A549 (cell line): ENCODE measurements at regions not wholly inside any gene's neighbourhood (a gene's known extent, or its start where the extent isn't known, plus 50 kb on each side); places are given as distances from the start of the nearest gene placed in this dataset.
A peak's percentile ranks its signal among the peaks of the same experiment; 100 is the strongest.

Experiments
- ATAC-seq, 2 experiments: fragments of 200-7000 bp in 1 of 2; fragments of >200 bp in 1 of 2; cut with Nextera tagmentation in 1 of 2; cut with Tn5 transposase in 1 of 2; 3 replicates each; pipeline versions ENCODE4 v1.8.0 to v1.9.1; 2018 to 2020; ENCODE audit warnings: mild to moderate bottlenecking in 1 of 2, moderate library complexity in 1 of 2
- CTCF ChIA-PET: fragments of 300-600 bp; sonication (Branson Sonifier 250); formaldehyde crosslinking; extraction: SDS; loops from one replicate; lab custom pipeline; 2021; ENCODE audit warnings: antibody characterized with exemption, inconsistent platforms; lab: Yijun Ruan, JAX
- POLR2A ChIA-PET: fragments of 350-600 bp; formaldehyde crosslinking; extraction: SDS; loops from one replicate; lab custom pipeline; 2021; ENCODE audit warnings: antibody characterized with exemption, inconsistent platforms; lab: Yijun Ruan, JAX
- DNase-seq, 2 experiments: peaks; one replicate each; pipeline versions ENCODE4 v3.0.0 to v3.0.0-alpha.2; 2011 to 2016; ENCODE audit warnings: low read depth in 1 of 2, low spot score in 1 of 2
- FAIRE-seq: peaks from 2 replicates; lab custom pipeline; 2011; peaks lifted over from hg19 to GRCh38; lab: Jason Lieb, UNC
- H3K27ac ChIP-seq, 2 experiments: fragments of >200 bp; sonication (Bioruptor Twin); formaldehyde crosslinking; 3 replicates each; pipeline ENCODE4 v1.5.1; 2016 to 2017
- H3K4me1 ChIP-seq: fragments of >200 bp; sonication (Bioruptor Twin); formaldehyde crosslinking; 3 replicates; pipeline ENCODE4 v1.6.1; 2016
- H3K4me2 ChIP-seq: fragments of >200 bp; sonication (Bioruptor Twin); formaldehyde crosslinking; 3 replicates; pipeline ENCODE4 v1.6.1; 2016
- H3K4me3 ChIP-seq: fragments of >200 bp; sonication (Bioruptor Twin); formaldehyde crosslinking; 3 replicates; pipeline ENCODE4 v1.5.1; 2016
- H3K9me3 ChIP-seq: fragments of >200 bp; sonication (Bioruptor Twin); formaldehyde crosslinking; 3 replicates; pipeline ENCODE4 v1.6.1; 2016
- CBX2 ChIP-seq: fragments of 200-600 bp; sonication (generic); IDR thresholded peaks from 2 replicates; pipeline ENCODE4 v1.6.1; 2016; ENCODE audit warnings: low read depth, mild to moderate bottlenecking, borderline replicate concordance
- CHD2 ChIP-seq: fragments of 150-350 bp; IDR thresholded peaks from 2 replicates; pipeline ENCODE4 v1.6.1; 2014; ENCODE audit warnings: low read length; ENCODE audit not compliant: partially characterized antibody
- EHF ChIP-seq: fragments of 250-450 bp; sonication (Bioruptor Pico); IDR thresholded peaks from 2 replicates; pipeline ENCODE4 v1.5.0; 2020; ENCODE audit warnings: mild to moderate bottlenecking
- EP300 ChIP-seq, 2 experiments: fragments of >200 bp; sonication (Bioruptor Twin); formaldehyde crosslinking; IDR thresholded peaks; 2 replicates in 1 of 2; 3 replicates in 1 of 2; pipeline ENCODE4 v1.6.1; 2016 to 2017
- ESRRA ChIP-seq: fragments of 150-350 bp; IDR thresholded peaks from 2 replicates; pipeline ENCODE4 v1.6.1; 2014; ENCODE audit warnings: mild to moderate bottlenecking, low read length, borderline replicate concordance
- FOSL2 ChIP-seq, 2 experiments: fragments of 450-650 bp in 1 of 2; fragments of >200 bp in 1 of 2; sonication (Bioruptor Twin) in 1 of 2; formaldehyde crosslinking; IDR thresholded peaks; 2 replicates each; pipeline versions ENCODE4 v1.5.0 to v1.6.1; 2016 to 2020; ENCODE audit warnings: mild to moderate bottlenecking in 1 of 2, moderate library complexity in 1 of 2
- HDAC2 ChIP-seq: fragments of 200-600 bp; sonication (generic); IDR thresholded peaks from 2 replicates; pipeline ENCODE4 v1.6.1; 2016
- KDM1A ChIP-seq: fragments of 200-600 bp; sonication (generic); IDR thresholded peaks from 2 replicates; pipeline ENCODE4 v1.6.1; 2016; ENCODE audit warnings: low read depth, mild to moderate bottlenecking
- MAFK ChIP-seq: fragments of 450-650 bp; IDR thresholded peaks from 2 replicates; pipeline ENCODE4 v1.6.1; 2014; ENCODE audit not compliant: partially characterized antibody
- MAZ ChIP-seq: fragments of 150-350 bp; IDR thresholded peaks from 2 replicates; pipeline ENCODE4 v1.6.1; 2014; ENCODE audit warnings: antibody characterized with exemption, low read depth, low read length, borderline replicate concordance
- NFE2L2 ChIP-seq: fragments of 150-350 bp; conservative IDR thresholded peaks from 2 replicates; pipeline ENCODE4 v1.6.1; 2014; ENCODE audit warnings: low read length
- POLR2A ChIP-seq: IDR thresholded peaks from 2 replicates; pipeline ENCODE4 v1.6.1; 2012; ENCODE audit warnings: mild to moderate bottlenecking, low read length
- RAD21 ChIP-seq, 2 experiments: fragments of >200 bp in 1 of 2; sonication (Bioruptor Twin) in 1 of 2; formaldehyde crosslinking in 1 of 2; IDR thresholded peaks in 1 of 2; conservative IDR thresholded peaks in 1 of 2; 2 replicates in 1 of 2; 3 replicates in 1 of 2; pipeline ENCODE4 v1.6.1; 2012 to 2018; ENCODE audit warnings: inconsistent platforms in 1 of 2
- RARB ChIP-seq: fragments of 250-450 bp; sonication (Bioruptor Pico); IDR thresholded peaks from 2 replicates; pipeline ENCODE4 v1.8.0; 2021; ENCODE audit warnings: mild to moderate bottlenecking, moderate library complexity
- RCOR1 ChIP-seq: fragments of 150-350 bp; IDR thresholded peaks from 2 replicates; pipeline ENCODE4 v1.6.1; 2014; ENCODE audit warnings: antibody characterized with exemption, low read length, low read depth
- REST ChIP-seq: fragments of 200-600 bp; sonication (generic); IDR thresholded peaks from 2 replicates; pipeline ENCODE4 v1.6.1; 2016; ENCODE audit warnings: antibody characterized with exemption, mild to moderate bottlenecking, moderate library complexity
- SMC3 ChIP-seq: fragments of >200 bp; sonication (Bioruptor Twin); formaldehyde crosslinking; IDR thresholded peaks from 3 replicates; pipeline ENCODE4 v1.6.1; 2018; ENCODE audit warnings: inconsistent platforms
- TFCP2L1 ChIP-seq: fragments of 250-450 bp; sonication (Bioruptor Pico); IDR thresholded peaks from 2 replicates; pipeline ENCODE4 v1.5.0; 2021; ENCODE audit warnings: mild to moderate bottlenecking
- ZNF302 ChIP-seq: fragments of 250-450 bp; sonication (Bioruptor Pico); IDR thresholded peaks from 2 replicates; pipeline ENCODE4 v1.9.0; 2021; ENCODE audit warnings: inconsistent platforms, mild to moderate bottlenecking, moderate library complexity
- WGBS: methylation state at CpG from one replicate; pipeline ENCODE4 v1.1.6; 2017; ENCODE audit errors: missing lambda C conversion rate; 5-methylcytosine and 5-hydroxymethylcytosine counted together
- TF ChIP-seq, protein P1 (sequence below): IDR thresholded peaks from 2 replicates; pipeline ENCODE4 v1.6.1; 2012
- TF ChIP-seq, protein P2 (sequence below): fragments of >200 bp; sonication (Bioruptor Twin); formaldehyde crosslinking; IDR thresholded peaks from 3 replicates; pipeline ENCODE4 v1.5.1; 2016

GRCh38 chrX:36908801-36909675 lies 99.1 kb upstream of the FAM47C start:
- ChIA-PET POLR2A (no interaction called here), CTCF (interaction anchor here (1.0 kb wide), 1 partner anchor 8 kb away, joined by 3 read pairs; no protein-coding TSS in a partner anchor)
- WGBS, result 7% methylated on average over 6 of the region's 6 CpGs
- Histone ChIP-seq H3K4me1 (no peaks in the 10 kb centered on the region), H3K27ac (no peak overlapping the region), H3K9me3 (no peaks in the 10 kb centered on the region), H3K4me2 (no peak overlapping the region), H3K4me3 (no peak overlapping the region)
- FAIRE-seq (peak; percentile 23), ATAC-seq (peak; percentile 34 to 73; a peak in 3 of 6 replicates), DNase-seq (peak; percentile 7 to 41)
- no peak for TF ChIP-seq NFE2L2
- no peak for TF ChIP-seq KDM1A
- no peak for TF ChIP-seq EP300 (IDR thresholded peaks at IDR 0.05)
- no peak for TF ChIP-seq FOSL2 (IDR thresholded peaks at IDR 0.05)
- TF ChIP-seq FOSL2 (CRISPR knock-in tag; IDR thresholded peaks at IDR 0.05), result no peak
- peak; percentile 41 to 49; a peak in 4 of 5 replicates for TF ChIP-seq RAD21 (conservative IDR thresholded peaks at IDR 0.05 in 1 of 2, IDR thresholded peaks at IDR 0.05 in 1 of 2)
- TF ChIP-seq RARB (CRISPR knock-in tag), result no peak
- no peak for TF ChIP-seq HDAC2
- no peak for TF ChIP-seq MAZ
- TF ChIP-seq RCOR1, result no peak
- TF ChIP-seq, protein P1, sequence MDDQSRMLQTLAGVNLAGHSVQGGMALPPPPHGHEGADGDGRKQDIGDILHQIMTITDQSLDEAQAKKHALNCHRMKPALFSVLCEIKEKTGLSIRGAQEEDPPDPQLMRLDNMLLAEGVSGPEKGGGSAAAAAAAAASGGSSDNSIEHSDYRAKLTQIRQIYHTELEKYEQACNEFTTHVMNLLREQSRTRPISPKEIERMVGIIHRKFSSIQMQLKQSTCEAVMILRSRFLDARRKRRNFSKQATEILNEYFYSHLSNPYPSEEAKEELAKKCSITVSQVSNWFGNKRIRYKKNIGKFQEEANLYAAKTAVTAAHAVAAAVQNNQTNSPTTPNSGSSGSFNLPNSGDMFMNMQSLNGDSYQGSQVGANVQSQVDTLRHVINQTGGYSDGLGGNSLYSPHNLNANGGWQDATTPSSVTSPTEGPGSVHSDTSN, result no peak
- TF ChIP-seq ESRRA, result no peak
- TF ChIP-seq CBX2, result no peak
- TF ChIP-seq ZNF302, result no peak
- no peak for TF ChIP-seq REST
- TF ChIP-seq SMC3, result peak; percentile 51
- TF ChIP-seq POLR2A, result no peak
- TF ChIP-seq MAFK, result no peak
- no peak for TF ChIP-seq TFCP2L1 (CRISPR knock-in tag)
- TF ChIP-seq, protein P2, sequence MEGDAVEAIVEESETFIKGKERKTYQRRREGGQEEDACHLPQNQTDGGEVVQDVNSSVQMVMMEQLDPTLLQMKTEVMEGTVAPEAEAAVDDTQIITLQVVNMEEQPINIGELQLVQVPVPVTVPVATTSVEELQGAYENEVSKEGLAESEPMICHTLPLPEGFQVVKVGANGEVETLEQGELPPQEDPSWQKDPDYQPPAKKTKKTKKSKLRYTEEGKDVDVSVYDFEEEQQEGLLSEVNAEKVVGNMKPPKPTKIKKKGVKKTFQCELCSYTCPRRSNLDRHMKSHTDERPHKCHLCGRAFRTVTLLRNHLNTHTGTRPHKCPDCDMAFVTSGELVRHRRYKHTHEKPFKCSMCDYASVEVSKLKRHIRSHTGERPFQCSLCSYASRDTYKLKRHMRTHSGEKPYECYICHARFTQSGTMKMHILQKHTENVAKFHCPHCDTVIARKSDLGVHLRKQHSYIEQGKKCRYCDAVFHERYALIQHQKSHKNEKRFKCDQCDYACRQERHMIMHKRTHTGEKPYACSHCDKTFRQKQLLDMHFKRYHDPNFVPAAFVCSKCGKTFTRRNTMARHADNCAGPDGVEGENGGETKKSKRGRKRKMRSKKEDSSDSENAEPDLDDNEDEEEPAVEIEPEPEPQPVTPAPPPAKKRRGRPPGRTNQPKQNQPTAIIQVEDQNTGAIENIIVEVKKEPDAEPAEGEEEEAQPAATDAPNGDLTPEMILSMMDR, result peak; percentile 61
- no peak for TF ChIP-seq EHF (CRISPR knock-in tag)
- no peak for TF ChIP-seq CHD2
